Activated B cell treated with CpG ODN at 0.5 μM for 24 hours (primary cell): ENCODE measurements at regions not wholly inside any gene's neighbourhood (a gene's known extent, or its start where the extent isn't known, plus 50 kb on each side); places are given as distances from the start of the nearest gene placed in this dataset.

Source experiments
- ATAC-seq: fragments of 200-7000 bp; cut with Tn5 transposase; one replicate; pipeline ENCODE4 v1.10.0; 2021; ENCODE audit warnings: low read depth, mild to moderate bottlenecking, moderate library complexity
- CTCF ChIA-PET: fragments of 350-600 bp; sonication (Branson Sonifier 250); formaldehyde crosslinking; loops from one replicate; lab custom pipeline; 2021; ENCODE audit warnings: antibody characterized with exemption; lab: Charles Lee
- POLR2A ChIA-PET: fragments of 350-600 bp; sonication (Branson Sonifier 250); formaldehyde crosslinking; loops from one replicate; lab custom pipeline; 2021; ENCODE audit warnings: antibody characterized with exemption; lab: Charles Lee
- DNase-seq: peaks from one replicate; pipeline ENCODE4 v3.0.0; 2022
- H3K27ac Mint-ChIP-seq: one replicate; pipeline ENCODE4 v1.8.0; 2020; ENCODE audit warnings: mixed read lengths
- H3K27me3 Mint-ChIP-seq: one replicate; pipeline ENCODE4 v1.8.0; 2021; ENCODE audit warnings: mixed read lengths
- H3K36me3 Mint-ChIP-seq: one replicate; pipeline ENCODE4 v1.8.0; 2021; ENCODE audit warnings: low read depth, mixed read lengths
- H3K4me1 Mint-ChIP-seq: one replicate; pipeline ENCODE4 v1.8.0; 2021; ENCODE audit warnings: mixed read lengths
- H3K4me3 Mint-ChIP-seq: one replicate; pipeline ENCODE4 v1.8.0; 2020; ENCODE audit warnings: mild to moderate bottlenecking, mixed read lengths
- H3K9me3 Mint-ChIP-seq: one replicate; pipeline ENCODE4 v1.8.0; 2020; ENCODE audit warnings: mixed read lengths
- CTCF ChIP-seq: fragments of 200-600 bp; IDR thresholded peaks from one replicate; pipeline ENCODE4 v1.8.0; 2022; ENCODE audit warnings: antibody characterized with exemption, mild to moderate bottlenecking
- intact Hi-C: fragments of 100-400 bp; cut with micrococcal nuclease; formaldehyde crosslinking; loops from one replicate; pipeline ENCODE4 v1.15.1; 2024

GRCh38 chr14:66401449-66402095 is 84.6 kb upstream of the CCDC196 start:
- no peak for ATAC-seq
- H3K4me3 Mint-ChIP-seq, result no peak overlapping the region
- no peak for DNase-seq
- no peak overlapping the region for H3K27ac Mint-ChIP-seq
- H3K27me3 Mint-ChIP-seq, result no peaks in the 10 kb centered on the region
- H3K4me1 Mint-ChIP-seq, result peaks cover 2% of the 10 kb centered on the region
- POLR2A ChIA-PET, result no interaction called here
- no peaks in the 10 kb centered on the region for H3K36me3 Mint-ChIP-seq
- CTCF ChIA-PET, result no interaction called here
- intact Hi-C loops, result no loop called here
- no peak for TF ChIP-seq CTCF
- H3K9me3 Mint-ChIP-seq, result no peaks in the 10 kb centered on the region

- DNase-seq (no peak), ATAC-seq (no peak)
- Mint-ChIP-seq H3K4me1 (peaks cover 2% of the 10 kb centered on the region), H3K4me3 (no peak overlapping the region), H3K27ac (no peak overlapping the region), H3K27me3 (no peaks in the 10 kb centered on the region), H3K9me3 (no peaks in the 10 kb centered on the region), H3K36me3 (no peaks in the 10 kb centered on the region)
- ChIA-PET POLR2A (no interaction called here), CTCF (interaction anchor here (1.2 to 1.6 kb wide), 2 partner anchors 16 to 44 kb away, joined by 3 to 9 read pairs; no protein-coding TSS in a partner anchor)
- intact Hi-C loops, result no loop called here
- no peak for TF ChIP-seq CTCF
These were observed 83.0 kb upstream of the CCDC196 start for GRCh38 chr14:66403183-66403582.

- intact Hi-C loops, result no loop called here
- Mint-ChIP-seq H3K36me3 (no peaks in the 10 kb centered on the region), H3K27ac (no peak overlapping the region), H3K9me3 (no peaks in the 10 kb centered on the region), H3K4me3 (no peak overlapping the region), H3K4me1 (peaks cover 2% of the 10 kb centered on the region), H3K27me3 (no peaks in the 10 kb centered on the region)
- TF ChIP-seq CTCF, result no peak
- no peak for DNase-seq
- ATAC-seq, result no peak
- CTCF ChIA-PET, result interaction anchor here (1.2 to 1.6 kb wide), 2 partner anchors 15 to 45 kb away, joined by 3 to 9 read pairs; no protein-coding TSS in a partner anchor
- POLR2A ChIA-PET, result no interaction called here
These were observed 82.1 kb upstream of the CCDC196 start for GRCh38 chr14:66404051-66404545.

GRCh38 chr14:66405158-66405557 is 81.0 kb upstream of the CCDC196 start:
- Mint-ChIP-seq H3K27me3 (no peaks in the 10 kb centered on the region), H3K4me3 (no peak overlapping the region), H3K4me1 (peaks cover 2% of the 10 kb centered on the region)

More at GRCh38 chr14:66405158-66405557, 81.0 kb upstream of the CCDC196 start:
- ATAC-seq (no peak), DNase-seq (no peak)
- ChIA-PET POLR2A (no interaction called here), CTCF (interaction anchor here (1.1 kb wide), 1 partner anchor 46 kb away, joined by 3 read pairs; no protein-coding TSS in a partner anchor)
- no peak for TF ChIP-seq CTCF
- Mint-ChIP-seq H3K36me3 (no peaks in the 10 kb centered on the region), H3K9me3 (no peaks in the 10 kb centered on the region), H3K27ac (no peak overlapping the region)
- intact Hi-C loops, result no loop called here
